Panc1 (cell line): ENCODE measurements at regions not wholly inside any gene's neighbourhood (a gene's known extent, or its start where the extent isn't known, plus 50 kb on each side); places are given as distances from the start of the nearest gene placed in this dataset.

ENCODE experiments used
- ATAC-seq: fragments of 200-7000 bp; cut with Tn5 transposase; 2 replicates; pipeline ENCODE4 v1.9.1; 2020; ENCODE audit warnings: mild to moderate bottlenecking, moderate library complexity
- BruUV-seq: library from RNA; stranded (reverse); fragments of 400-500 nt; replicated peaks from 2 replicates; lab custom pipeline; 2021; lab: Mats Ljungman, UMichigan
- CTCF ChIA-PET: fragments of 300-600 bp; sonication (Branson Sonifier 250); formaldehyde crosslinking; loops from one replicate; lab custom pipeline; 2022; ENCODE audit warnings: antibody characterized with exemption; lab: Charles Lee
- POLR2A ChIA-PET: fragments of 300-600 bp; sonication (Branson Sonifier 250); formaldehyde crosslinking; loops from one replicate; lab custom pipeline; 2022; ENCODE audit warnings: antibody characterized with exemption; lab: Charles Lee
- DNase-seq: peaks from one replicate; pipeline ENCODE4 v3.0.0-alpha.2; 2010; ENCODE audit warnings: low read depth, low spot score
- H3K27ac ChIP-seq: 2 replicates; pipeline ENCODE4 v1.5.1; 2011; ENCODE audit warnings: mild to moderate bottlenecking, low read length, inconsistent platforms
- H3K27me3 ChIP-seq: fragments of 200-500 bp; sonication (Bioruptor generic); 2 replicates; pipeline ENCODE4 v1.6.0; 2014; ENCODE audit warnings: low read length, inconsistent platforms; ENCODE audit not compliant: control insufficient read depth, insufficient read depth
- H3K36me3 ChIP-seq: fragments of 200-500 bp; sonication (Bioruptor generic); 2 replicates; pipeline ENCODE4 v1.5.1; 2014; ENCODE audit warnings: inconsistent platforms, mild to moderate bottlenecking, low read length, moderate library complexity; ENCODE audit not compliant: control insufficient read depth, insufficient read depth
- H3K4me1 ChIP-seq: 2 replicates; pipeline ENCODE4 v1.5.1; 2011; ENCODE audit warnings: inconsistent platforms, mild to moderate bottlenecking, low read length, moderate library complexity; ENCODE audit not compliant: control insufficient read depth, insufficient read depth
- H3K4me3 ChIP-seq, 2 experiments: 2 replicates each; pipeline ENCODE4 v1.5.1; 2011 to 2012; ENCODE audit warnings: low read depth in 2 of 2, low read length in 2 of 2, mild to moderate bottlenecking in 2 of 2, inconsistent platforms in 1 of 2, moderate library complexity in 1 of 2
- H3K9me3 ChIP-seq: fragments of 200-500 bp; sonication (Bioruptor generic); 2 replicates; pipeline ENCODE4 v1.5.1; 2014; ENCODE audit warnings: low read depth, mild to moderate bottlenecking, inconsistent platforms, low read length, moderate library complexity; ENCODE audit not compliant: control insufficient read depth, insufficient read depth
- CTCF ChIP-seq: fragments of 450-650 bp; IDR thresholded peaks from 2 replicates; pipeline ENCODE4 v1.5.1; 2017; ENCODE audit warnings: mild to moderate bottlenecking
- POLR2AphosphoS5 ChIP-seq: IDR thresholded peaks from 2 replicates; pipeline ENCODE4 v1.6.1; 2012; ENCODE audit warnings: mild to moderate bottlenecking, low read depth, low read length, moderate library complexity
- REST ChIP-seq, 2 experiments: IDR thresholded peaks; 2 replicates each; pipeline ENCODE4 v1.6.1; 2011 to 2012; ENCODE audit warnings: low read depth in 2 of 2, control low read depth in 1 of 2, low read length in 1 of 2, mild to moderate bottlenecking in 1 of 2, moderate library complexity in 1 of 2; ENCODE audit not compliant: insufficient read depth in 1 of 2
- SIN3A ChIP-seq: IDR thresholded peaks from 2 replicates; pipeline ENCODE4 v1.6.1; 2012; ENCODE audit warnings: low read depth, mild to moderate bottlenecking, low read length, moderate library complexity, borderline replicate concordance; ENCODE audit not compliant: insufficient read depth
- TCF7L2 ChIP-seq: IDR thresholded peaks from 2 replicates; pipeline ENCODE4 v1.6.1; 2011; ENCODE audit warnings: mild to moderate bottlenecking, low read depth, low read length, inconsistent platforms
- in situ Hi-C: cut with HindIII; loops from 2 replicates; pipeline ENCODE4 v1.10.0; 2016; ENCODE audit warnings: low sequenced_read_pairs, low pct_unique_long_range_greater_than_20kb
- intact Hi-C: fragments of 100-400 bp; cut with micrococcal nuclease; formaldehyde crosslinking; loops from one replicate; pipeline ENCODE4 v1.10.0; 2022; ENCODE audit not compliant: unreplicated experiment

- BruUV-seq: no TSS peak
- in situ Hi-C loops: no loop called here
- Histone ChIP-seq H3K27me3 (no peaks in the 10 kb centered on the region), H3K4me3 (no peak overlapping the region), H3K36me3 (no peaks in the 10 kb centered on the region), H3K27ac (no peak overlapping the region), H3K4me1 (no peaks in the 10 kb centered on the region), H3K9me3 (no peaks in the 10 kb centered on the region)
- POLR2A ChIA-PET: no interaction called here
- TF ChIP-seq SIN3A (no peak), REST (IDR thresholded peaks at IDR 0.05; ENCODE audit: insufficient read depth in 1 of 2, low read depth in 2 of 2, low read length in 1 of 2) (no peak), CTCF (no peak)
- intact Hi-C loops: no loop called here
- CTCF ChIA-PET: no interaction called here
- DNase-seq (no peak), ATAC-seq (no peak)
These were observed 1120.7 kb downstream of the FAT4 start for GRCh38 chr4:126435491-126435890.

- H3K4me3 ChIP-seq: no peak overlapping the region
- intact Hi-C loops: no loop called here
- DNase-seq: no peak
- CTCF ChIA-PET: no interaction called here
- TF ChIP-seq TCF7L2: no peak
- H3K4me1 ChIP-seq: no peaks in the 10 kb centered on the region
- no peak for ATAC-seq
- no peaks in the 10 kb centered on the region for H3K36me3 ChIP-seq
- POLR2A ChIA-PET: no interaction called here
- BruUV-seq: no TSS peak
- in situ Hi-C loops: no loop called here
- H3K9me3 ChIP-seq: no peaks in the 10 kb centered on the region
- H3K27me3 ChIP-seq: no peaks in the 10 kb centered on the region
- no peak overlapping the region for H3K27ac ChIP-seq
These were observed 1125.5 kb downstream of the FAT4 start for GRCh38 chr4:126440297-126440696.

GRCh38 chr4:126441173-126442035 is 1126.6 kb downstream of the FAT4 start:
- POLR2A ChIA-PET: no interaction called here
- no peak overlapping the region for H3K4me3 ChIP-seq
- no peaks in the 10 kb centered on the region for H3K4me1 ChIP-seq
- ATAC-seq (no peak), DNase-seq (no peak)
- H3K27me3 ChIP-seq: no peaks in the 10 kb centered on the region
- no peaks in the 10 kb centered on the region for H3K36me3 ChIP-seq
- intact Hi-C loops: no loop called here
- CTCF ChIA-PET: no interaction called here
- TF ChIP-seq POLR2AphosphoS5 (no peak), TCF7L2 (no peak), CTCF (no peak), REST (IDR thresholded peaks at IDR 0.05; ENCODE audit: insufficient read depth in 1 of 2, low read depth in 2 of 2, low read length in 1 of 2) (no peak), SIN3A (no peak)
- no TSS peak for BruUV-seq
- no peaks in the 10 kb centered on the region for H3K9me3 ChIP-seq
- in situ Hi-C loops: no loop called here
- no peak overlapping the region for H3K27ac ChIP-seq
